ENCODE measurements at regions not wholly inside any gene's neighbourhood (a gene's known extent, or its start where the extent isn't known, plus 50 kb on each side); places are given as distances from the start of the nearest gene placed in this dataset.

- 86 to 97% (median 93%) methylated on average over 3 of the region's 3 CpGs for WGBS, 3 donors
- Histone ChIP-seq H3K9me3 (no peaks in the 10 kb centered on the region), H3K4me3 (no peak overlapping the region), H3K36me3 (no peaks in the 10 kb centered on the region), H3K27ac (no peak overlapping the region), H3K27me3 (no peaks in the 10 kb centered on the region), H3K4me1 (ENCODE audit: insufficient read depth) (no peaks in the 10 kb centered on the region)
- intact Hi-C loops (cut with DNase I) = no loop called here
- no peak for DNase-seq
- TF ChIP-seq, protein P1, sequence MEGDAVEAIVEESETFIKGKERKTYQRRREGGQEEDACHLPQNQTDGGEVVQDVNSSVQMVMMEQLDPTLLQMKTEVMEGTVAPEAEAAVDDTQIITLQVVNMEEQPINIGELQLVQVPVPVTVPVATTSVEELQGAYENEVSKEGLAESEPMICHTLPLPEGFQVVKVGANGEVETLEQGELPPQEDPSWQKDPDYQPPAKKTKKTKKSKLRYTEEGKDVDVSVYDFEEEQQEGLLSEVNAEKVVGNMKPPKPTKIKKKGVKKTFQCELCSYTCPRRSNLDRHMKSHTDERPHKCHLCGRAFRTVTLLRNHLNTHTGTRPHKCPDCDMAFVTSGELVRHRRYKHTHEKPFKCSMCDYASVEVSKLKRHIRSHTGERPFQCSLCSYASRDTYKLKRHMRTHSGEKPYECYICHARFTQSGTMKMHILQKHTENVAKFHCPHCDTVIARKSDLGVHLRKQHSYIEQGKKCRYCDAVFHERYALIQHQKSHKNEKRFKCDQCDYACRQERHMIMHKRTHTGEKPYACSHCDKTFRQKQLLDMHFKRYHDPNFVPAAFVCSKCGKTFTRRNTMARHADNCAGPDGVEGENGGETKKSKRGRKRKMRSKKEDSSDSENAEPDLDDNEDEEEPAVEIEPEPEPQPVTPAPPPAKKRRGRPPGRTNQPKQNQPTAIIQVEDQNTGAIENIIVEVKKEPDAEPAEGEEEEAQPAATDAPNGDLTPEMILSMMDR (IDR thresholded peaks at IDR 0.05) = no peak
- TF ChIP-seq POLR2A (IDR thresholded peaks at IDR 0.05) = no peak
- no peak for TF ChIP-seq EP300 (IDR thresholded peaks at IDR 0.05)
Observed at GRCh38 chr11:97995874-97996273, 1024.9 kb upstream of the CNTN5 start.

GRCh38 chr11:97996762-97997161 lies 1024.0 kb upstream of the CNTN5 start:
- no peak for DNase-seq
- Histone ChIP-seq H3K9me3 (no peaks in the 10 kb centered on the region), H3K4me1 (ENCODE audit: insufficient read depth) (no peaks in the 10 kb centered on the region), H3K36me3 (no peaks in the 10 kb centered on the region), H3K27ac (no peak overlapping the region), H3K27me3 (no peaks in the 10 kb centered on the region), H3K4me3 (no peak overlapping the region)
- intact Hi-C loops (cut with DNase I) = no loop called here
- TF ChIP-seq, protein P1 (IDR thresholded peaks at IDR 0.05) = no peak
- TF ChIP-seq POLR2A (IDR thresholded peaks at IDR 0.05) (no peak), EP300 (IDR thresholded peaks at IDR 0.05) (no peak)
- WGBS, 3 donors = 71 to 86% (median 80%) methylated on average over 3 of the region's 3 CpGs

- 9 to 17% (median 14%) methylated on average over 1 of the region's 1 CpG for WGBS, 3 donors
- H3K36me3 ChIP-seq = no peaks in the 10 kb centered on the region
- H3K4me1 ChIP-seq (ENCODE audit: insufficient read depth) = no peaks in the 10 kb centered on the region
- H3K4me3 ChIP-seq = no peak overlapping the region
- intact Hi-C loops (cut with DNase I) = no loop called here
- H3K27ac ChIP-seq = no peak overlapping the region
- TF ChIP-seq EP300 (IDR thresholded peaks at IDR 0.05) (no peak), POLR2A (IDR thresholded peaks at IDR 0.05) (no peak)
- TF ChIP-seq, protein P1 (IDR thresholded peaks at IDR 0.05) = no peak
- DNase-seq = no peak
- H3K27me3 ChIP-seq = no peaks in the 10 kb centered on the region
- H3K9me3 ChIP-seq = no peaks in the 10 kb centered on the region
Observed at GRCh38 chr11:98003606-98004371, 1017.0 kb upstream of the CNTN5 start.

DNA sequence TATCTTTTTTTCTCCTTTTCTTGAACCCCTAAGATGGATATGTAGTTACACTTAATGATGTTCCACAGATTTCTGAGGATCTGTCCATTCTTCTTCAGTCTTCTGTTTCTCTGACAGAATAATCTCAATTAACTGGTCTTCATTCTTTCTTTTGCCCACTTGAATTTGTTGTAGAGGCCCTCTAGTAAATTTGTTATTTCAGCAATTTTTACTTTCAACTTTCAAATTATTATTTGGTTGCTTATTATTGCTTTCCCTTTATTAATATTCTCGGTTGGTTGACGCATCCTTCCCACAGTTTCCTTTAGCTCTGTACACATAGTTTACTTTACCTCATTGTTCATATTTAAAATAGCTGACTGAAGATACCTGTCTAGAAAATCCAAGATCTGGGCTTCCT lies 1013.7 kb upstream of the CNTN5 start:
- DNase-seq = no peak
- H3K4me1 ChIP-seq (ENCODE audit: insufficient read depth) = no peaks in the 10 kb centered on the region
- intact Hi-C loops (cut with DNase I) = no loop called here
- H3K36me3 ChIP-seq = no peaks in the 10 kb centered on the region
- H3K27me3 ChIP-seq = no peaks in the 10 kb centered on the region
- 91 to 96% (median 93%) methylated on average over 2 of the region's 2 CpGs for WGBS, 3 donors
- H3K4me3 ChIP-seq = no peak overlapping the region
- no peak overlapping the region for H3K27ac ChIP-seq
- TF ChIP-seq, protein P1 (IDR thresholded peaks at IDR 0.05) = no peak
- TF ChIP-seq EP300 (IDR thresholded peaks at IDR 0.05) (no peak), POLR2A (IDR thresholded peaks at IDR 0.05) (no peak)
- no peaks in the 10 kb centered on the region for H3K9me3 ChIP-seq
